H9 (cell line): ENCODE measurements at regions not wholly inside any gene's neighbourhood (a gene's known extent, or its start where the extent isn't known, plus 50 kb on each side); places are given as distances from the start of the nearest gene placed in this dataset.

ENCODE experiments used
- DNase-seq: peaks from one replicate; pipeline ENCODE4 v3.0.0-alpha.2; 2017
- H2AFZ ChIP-seq: one replicate; pipeline ENCODE4 v1.6.1; 2013; ENCODE audit warnings: mild to moderate bottlenecking, low read length, control low read depth, moderate library complexity
- H2AK5ac ChIP-seq: 2 replicates; pipeline ENCODE4 v1.6.1; 2013; ENCODE audit warnings: low read length, control low read depth, mixed read lengths; ENCODE audit not compliant: insufficient read length
- H2BK120ac ChIP-seq: one replicate; pipeline ENCODE4 v1.6.1; 2013; ENCODE audit warnings: low read depth, mild to moderate bottlenecking, low read length, control low read depth, inconsistent platforms; ENCODE audit not compliant: poor library complexity, severe bottlenecking
- H2BK12ac ChIP-seq: 2 replicates; pipeline ENCODE4 v1.6.1; 2013; ENCODE audit warnings: low read length, control low read depth, mixed read lengths, low read depth; ENCODE audit not compliant: insufficient read length
- H2BK15ac ChIP-seq: 2 replicates; pipeline ENCODE4 v1.6.1; 2013; ENCODE audit warnings: low read depth, low read length, control low read depth
- H2BK20ac ChIP-seq: one replicate; pipeline ENCODE4 v1.6.1; 2013; ENCODE audit warnings: low read depth, mild to moderate bottlenecking, low read length, control low read depth, inconsistent platforms; ENCODE audit not compliant: poor library complexity, severe bottlenecking
- H2BK5ac ChIP-seq: 2 replicates; pipeline ENCODE4 v1.6.1; 2013; ENCODE audit warnings: low read length, control low read depth, mixed read lengths; ENCODE audit not compliant: insufficient read length
- H3K14ac ChIP-seq: 2 replicates; pipeline ENCODE4 v1.6.1; 2013; ENCODE audit warnings: low read length, control low read depth; ENCODE audit not compliant: insufficient read depth
- H3K18ac ChIP-seq: 2 replicates; pipeline ENCODE4 v1.6.1; 2013; ENCODE audit warnings: low read depth, mild to moderate bottlenecking, mixed read lengths, low read length, control low read depth; ENCODE audit not compliant: insufficient read length
- H3K23ac ChIP-seq: 2 replicates; pipeline ENCODE4 v1.6.1; 2013; ENCODE audit warnings: low read length, control low read depth, mixed read lengths, low read depth; ENCODE audit not compliant: insufficient read length
- H3K23me2 ChIP-seq: 2 replicates; pipeline ENCODE4 v1.6.1; 2013; ENCODE audit warnings: low read depth, mild to moderate bottlenecking, mixed read lengths, low read length, control low read depth; ENCODE audit not compliant: insufficient read length, poor library complexity, severe bottlenecking
- H3K27ac ChIP-seq: 2 replicates; pipeline ENCODE4 v1.5.1; 2013; ENCODE audit warnings: low read length, control low read depth, mixed read lengths, low read depth; ENCODE audit not compliant: insufficient read length
- H3K27me3 ChIP-seq: 2 replicates; pipeline ENCODE4 v1.6.1; 2013; ENCODE audit warnings: low read length, control low read depth, inconsistent platforms; ENCODE audit not compliant: insufficient read depth
- H3K4ac ChIP-seq: 2 replicates; pipeline ENCODE4 v1.6.1; 2013; ENCODE audit warnings: low read depth, mild to moderate bottlenecking, control low read depth, inconsistent platforms, low read length, moderate library complexity
- H3K4me1 ChIP-seq: 2 replicates; pipeline ENCODE4 v1.6.1; 2013; ENCODE audit warnings: low read length, control low read depth, inconsistent platforms; ENCODE audit not compliant: insufficient read depth
- H3K4me2 ChIP-seq: 2 replicates; pipeline ENCODE4 v1.6.1; 2013; ENCODE audit warnings: low read length, control low read depth, mixed read lengths; ENCODE audit not compliant: insufficient read length, insufficient read depth
- H3K56ac ChIP-seq: 2 replicates; pipeline ENCODE4 v1.6.1; 2013; ENCODE audit warnings: low read depth, mild to moderate bottlenecking, mixed read lengths, low read length, control low read depth; ENCODE audit not compliant: insufficient read length
- H3K79me1 ChIP-seq: 2 replicates; pipeline ENCODE4 v1.6.1; 2013; ENCODE audit warnings: low read depth, mild to moderate bottlenecking, moderate library complexity, low read length, control low read depth, inconsistent platforms; ENCODE audit not compliant: insufficient read depth, poor library complexity, severe bottlenecking
- H3K79me2 ChIP-seq: 2 replicates; pipeline ENCODE4 v1.6.1; 2013; ENCODE audit warnings: low read length, control low read depth, inconsistent platforms; ENCODE audit not compliant: insufficient read depth
- H3K9ac ChIP-seq: 2 replicates; pipeline ENCODE4 v1.6.1; 2013; ENCODE audit warnings: low read length, control low read depth, mixed read lengths; ENCODE audit not compliant: insufficient read length; ENCODE audit errors: extremely low read depth
- H3K9me3 ChIP-seq: one replicate; pipeline ENCODE4 v1.6.1; 2013; ENCODE audit warnings: low read depth, low read length, inconsistent platforms; ENCODE audit not compliant: control insufficient read depth
- H3T11ph ChIP-seq: one replicate; pipeline ENCODE4 v1.6.1; 2013; ENCODE audit warnings: mild to moderate bottlenecking, low read length, control low read depth, inconsistent platforms
- H4K20me1 ChIP-seq: one replicate; pipeline ENCODE4 v1.6.1; 2013; ENCODE audit not compliant: control insufficient read depth, insufficient read length, insufficient read depth
- H4K5ac ChIP-seq: 2 replicates; pipeline ENCODE4 v1.6.1; 2013; ENCODE audit warnings: low read depth, mild to moderate bottlenecking, mixed read lengths, low read length, control low read depth; ENCODE audit not compliant: insufficient read length
- H4K8ac ChIP-seq: replicated peaks from 2 replicates; pipeline ENCODE4 v1.6.1; 2013; ENCODE audit warnings: low read length, control low read depth, mixed read lengths, low read depth; ENCODE audit not compliant: insufficient read length
- H4K91ac ChIP-seq: 2 replicates; pipeline ENCODE4 v1.6.1; 2013; ENCODE audit warnings: low read depth, mild to moderate bottlenecking, moderate library complexity, mixed read lengths, low read length, control low read depth; ENCODE audit not compliant: insufficient read length
- H3K27ac Mint-ChIP-seq, 3 experiments: 2 replicates in 2 of 3; 3 replicates in 1 of 3; pipeline ENCODE4 v1.8.0; 2020 to 2021; ENCODE audit warnings: mixed read lengths in 3 of 3, mild to moderate bottlenecking in 1 of 3, moderate library complexity in 1 of 3
- H3K27me3 Mint-ChIP-seq: 2 replicates; pipeline ENCODE4 v1.8.0; 2021; ENCODE audit warnings: low read depth, mild to moderate bottlenecking, moderate library complexity, mixed read lengths
- H3K36me3 Mint-ChIP-seq, 3 experiments: 2 replicates in 2 of 3; 3 replicates in 1 of 3; pipeline ENCODE4 v1.8.0; 2020 to 2021; ENCODE audit warnings: low read depth in 3 of 3, mixed read lengths in 3 of 3; ENCODE audit not compliant: insufficient read depth in 1 of 3
- H3K4me1 Mint-ChIP-seq, 2 experiments: 2 replicates each; pipeline ENCODE4 v1.8.0; 2020; ENCODE audit warnings: mixed read lengths in 2 of 2
- H3K4me3 Mint-ChIP-seq, 2 experiments: 2 replicates in 1 of 2; 3 replicates in 1 of 2; pipeline ENCODE4 v1.8.0; 2020 to 2021; ENCODE audit warnings: mild to moderate bottlenecking in 2 of 2, mixed read lengths in 2 of 2, moderate library complexity in 1 of 2
- H3K9me3 Mint-ChIP-seq, 2 experiments: 2 replicates in 1 of 2; 3 replicates in 1 of 2; pipeline ENCODE4 v1.8.0; 2020; ENCODE audit warnings: mild to moderate bottlenecking in 2 of 2, mixed read lengths in 2 of 2, moderate library complexity in 1 of 2
- CTCF ChIP-seq: fragments of 200-600 bp; sonication (generic); conservative IDR thresholded peaks from 3 replicates; pipeline ENCODE4 v1.8.0; 2021; ENCODE audit warnings: antibody characterized with exemption, mild to moderate bottlenecking
- WGBS: extraction: QIAGEN DNeasy Blood & Tissue Kit; methylation state at CpG from one replicate; pipeline ENCODE4 v1.1.7; 2013; ENCODE audit warnings: missing lambda C conversion rate, low lambda C conversion rate, mixed read lengths; ENCODE audit not compliant: insufficient read length; ENCODE audit errors: extremely low coverage; 5-methylcytosine and 5-hydroxymethylcytosine counted together

GRCh38 chr16:6020162-6020985 lies 922.8 kb upstream of the EEF2KMT start:
- H2BK15ac ChIP-seq, result no peak overlapping the region; the same call in 1 of the 2 replicates
- no CpG with 5 or more reads among the region's 41 CpGs for WGBS
- H2BK12ac ChIP-seq, result no peak overlapping the region
- no peak overlapping the region for H3K23ac ChIP-seq
- H3K4me3 Mint-ChIP-seq, result peak overlapping the region; percentile 61 to 87
- peaks cover 66% of the 10 kb centered on the region for H3K27me3 Mint-ChIP-seq
- DNase-seq, result peak; percentile 46
- no peak overlapping the region for H2AK5ac ChIP-seq
- H2AFZ ChIP-seq, result no peak overlapping the region
- H3K4me2 ChIP-seq, result peak overlapping the region; percentile 88
- no peak overlapping the region for H3K27ac ChIP-seq
- no peak overlapping the region for H3K56ac ChIP-seq
- H3K18ac ChIP-seq, result no peak overlapping the region
- no peaks in the 10 kb centered on the region for H3K79me2 ChIP-seq
- peaks cover 20% of the 10 kb centered on the region for H3K23me2 ChIP-seq
- H3K27ac Mint-ChIP-seq, result no peak overlapping the region
- H3K14ac ChIP-seq, result peak overlapping the region; percentile 60; the same call in 1 of the 2 replicates
- H3K4me1 Mint-ChIP-seq, result peaks cover 9 to 10% of the 10 kb centered on the region in 2 experiments
- H4K8ac ChIP-seq, result no peak overlapping the region
- H3K79me1 ChIP-seq, result no peaks in the 10 kb centered on the region
- H4K91ac ChIP-seq, result no peak overlapping the region
- TF ChIP-seq CTCF, result no peak
- H2BK5ac ChIP-seq, result no peak overlapping the region
- no peak overlapping the region for H3T11ph ChIP-seq
- H4K20me1 ChIP-seq, result no peaks in the 10 kb centered on the region
- no peaks in the 10 kb centered on the region for H3K4me1 ChIP-seq
- no peak overlapping the region for H4K5ac ChIP-seq
- no peaks in the 10 kb centered on the region; a peak in 1 of 5 replicates for H3K9me3 Mint-ChIP-seq
- no peak overlapping the region for H3K9ac ChIP-seq
- no peak overlapping the region for H2BK20ac ChIP-seq
- no peak overlapping the region for H3K4ac ChIP-seq
- H3K36me3 Mint-ChIP-seq, result no peaks in the 10 kb centered on the region; a peak in 1 of 7 replicates
- no peak overlapping the region for H2BK120ac ChIP-seq
- peaks cover 17% of the 10 kb centered on the region; the same call in 1 of the 2 replicates for H3K27me3 ChIP-seq
- H3K9me3 ChIP-seq, result no peaks in the 10 kb centered on the region
